ENCODE measurements at regions not wholly inside any gene's neighbourhood (a gene's known extent, or its start where the extent isn't known, plus 50 kb on each side); places are given as distances from the start of the nearest gene placed in this dataset.

GRCh38 chrX:13902406-13902805, 85.5 kb upstream of the GPM6B start:
- no peak for TF ChIP-seq CTCF (IDR thresholded peaks at IDR 0.05; ENCODE audit: low read length)
- TF ChIP-seq EZH2 (optimal IDR thresholded peaks at IDR 0.05; ENCODE audit: low read depth, low read length): no peak

Data from MM.1S (cell line).